HepG2 (cell line): ENCODE measurements at regions not wholly inside any gene's neighbourhood (a gene's known extent, or its start where the extent isn't known, plus 50 kb on each side); places are given as distances from the start of the nearest gene placed in this dataset.

Source experiments
- ATAC-seq: fragments of 200-7000 bp; cut with Tn5 transposase; 3 replicates; pipeline ENCODE4 v1.9.1; 2020; ENCODE audit warnings: mild to moderate bottlenecking, moderate library complexity
- BruUV-seq: library from RNA; stranded (reverse); fragments of 400-500 nt; replicated peaks from 2 replicates; lab custom pipeline; 2021; lab: Mats Ljungman, UMichigan
- CTCF ChIA-PET: fragments of 300-600 bp; formaldehyde crosslinking; extraction: SDS; loops from one replicate; lab custom pipeline; 2021; ENCODE audit warnings: low total read pairs, inconsistent platforms, low intra/inter-chr PET ratio; lab: Yijun Ruan, JAX
- POLR2A ChIA-PET: fragments of 350-600 bp; sonication (Branson Sonifier 250); formaldehyde crosslinking; loops from one replicate; lab custom pipeline; 2020; ENCODE audit warnings: antibody characterized with exemption, inconsistent platforms; lab: Yijun Ruan, JAX
- DNase-seq: peaks from one replicate; pipeline ENCODE4 v3.0.0-alpha.2; 2015; ENCODE audit warnings: low spot score
- FAIRE-seq: peaks from 3 replicates; lab custom pipeline; 2011; peaks lifted over from hg19 to GRCh38; lab: Jason Lieb, UNC
- H2AFZ ChIP-seq: one replicate; pipeline ENCODE4 v1.6.1; 2011; ENCODE audit warnings: low read length, inconsistent platforms
- H3K27ac ChIP-seq: fragments of 300-600 bp; 3 replicates; pipeline ENCODE4 v1.8.0; 2011; ENCODE audit warnings: mixed run types, mild to moderate bottlenecking, mixed read lengths, low read length, inconsistent platforms; ENCODE audit not compliant: insufficient read depth; ENCODE audit errors: extremely low read length
- H3K27me3 ChIP-seq, 2 experiments: fragments of 200-600 bp in 1 of 2; 2 replicates in 1 of 2; 3 replicates in 1 of 2; pipeline versions ENCODE4 v1.6.0 to v1.8.0; 2011; ENCODE audit warnings: low read length in 2 of 2, mild to moderate bottlenecking in 2 of 2, moderate library complexity in 2 of 2, inconsistent platforms in 1 of 2; ENCODE audit not compliant: insufficient read depth in 2 of 2, control insufficient read depth in 1 of 2
- H3K36me3 ChIP-seq, 2 experiments: fragments of 200-600 bp in 1 of 2; replicated peaks in 1 of 2; 2 replicates in 1 of 2; 3 replicates in 1 of 2; pipeline versions ENCODE4 v1.5.1 to v1.8.0; 2011; ENCODE audit warnings: low read length in 2 of 2, inconsistent platforms in 1 of 2; ENCODE audit not compliant: insufficient read depth in 2 of 2, control insufficient read depth in 1 of 2
- H3K4me1 ChIP-seq: 2 replicates; pipeline ENCODE4 v1.5.1; 2012; ENCODE audit warnings: low read length, inconsistent platforms; ENCODE audit not compliant: insufficient read depth
- H3K4me2 ChIP-seq: 2 replicates; pipeline ENCODE4 v1.6.0; 2011; ENCODE audit warnings: low read depth, low read length, inconsistent platforms
- H3K4me3 ChIP-seq, 3 experiments: fragments of 200-600 bp in 1 of 3; sonication (generic), shearing (Covaris generic) in 1 of 3; replicated peaks in 1 of 3; 2 replicates each; pipeline ENCODE4 v1.5.1; 2011 to 2016; ENCODE audit warnings: low read length in 3 of 3, inconsistent platforms in 2 of 3, low read depth in 2 of 3, mild to moderate bottlenecking in 2 of 3, control low read depth in 1 of 3, mixed read lengths in 1 of 3; ENCODE audit not compliant: insufficient read depth in 1 of 3
- H3K79me2 ChIP-seq: one replicate; pipeline ENCODE4 v1.6.1; 2011; ENCODE audit warnings: low read length, inconsistent platforms; ENCODE audit not compliant: insufficient read depth
- H3K9ac ChIP-seq: 2 replicates; pipeline ENCODE4 v1.6.0; 2011; ENCODE audit warnings: mild to moderate bottlenecking, low read depth, low read length, inconsistent platforms; ENCODE audit not compliant: insufficient read depth
- H3K9me3 ChIP-seq: 2 replicates; pipeline ENCODE4 v1.5.1; 2012; ENCODE audit warnings: mild to moderate bottlenecking, low read length
- H4K20me1 ChIP-seq: 2 replicates; pipeline ENCODE4 v1.6.0; 2011; ENCODE audit warnings: inconsistent platforms, mild to moderate bottlenecking, low read length, moderate library complexity; ENCODE audit not compliant: insufficient read depth
- AFF4 ChIP-seq: sonication (generic); formaldehyde crosslinking; IDR thresholded peaks from 2 replicates; pipeline ENCODE4 v1.4.0; 2020; ENCODE audit warnings: missing genetic modification reagents
- ESRRA ChIP-seq: sonication (generic); formaldehyde crosslinking; IDR thresholded peaks from 2 replicates; pipeline ENCODE4 v1.5.1; 2020; ENCODE audit warnings: mild to moderate bottlenecking, low read depth, missing genetic modification reagents
- PCBP2 ChIP-seq: fragments of 200-400 bp; formaldehyde crosslinking; optimal IDR thresholded peaks from 2 replicates; pipeline ENCODE3; 2018; ENCODE audit warnings: low read length, low read depth; ENCODE audit not compliant: poor library complexity, severe bottlenecking
- RBM22 ChIP-seq: fragments of 200-400 bp; formaldehyde crosslinking; optimal IDR thresholded peaks from 2 replicates; pipeline ENCODE3; 2017; ENCODE audit warnings: mild to moderate bottlenecking, low read length, moderate library complexity
- SOX5 ChIP-seq: IDR thresholded peaks from 2 replicates; pipeline ENCODE4 v1.6.1; 2016; ENCODE audit warnings: borderline replicate concordance
- ZBTB39 ChIP-seq: sonication (generic); formaldehyde crosslinking; IDR thresholded peaks from 2 replicates; pipeline ENCODE4 v1.5.0; 2020; ENCODE audit warnings: missing genetic modification reagents
- ZFYVE20 ChIP-seq: sonication (generic); formaldehyde crosslinking; IDR thresholded peaks from 2 replicates; pipeline ENCODE4 v1.8.0; 2023; ENCODE audit warnings: low read depth, mild to moderate bottlenecking, moderate library complexity, missing genetic modification reagents, borderline replicate concordance
- ZMAT3 ChIP-seq: sonication (generic); formaldehyde crosslinking; conservative IDR thresholded peaks from 2 replicates; pipeline ENCODE4 v1.7.0; 2021; ENCODE audit warnings: missing genetic modification reagents
- ZNF264 ChIP-seq: sonication (generic); formaldehyde crosslinking; IDR thresholded peaks from 2 replicates; pipeline ENCODE4 v1.4.0; 2020; ENCODE audit warnings: missing genetic modification reagents
- ZNF563 ChIP-seq: sonication (generic); formaldehyde crosslinking; IDR thresholded peaks from 2 replicates; pipeline ENCODE4 v1.8.0; 2022; ENCODE audit warnings: mild to moderate bottlenecking, moderate library complexity, missing genetic modification reagents
- ZNF713 ChIP-seq: sonication (generic); formaldehyde crosslinking; IDR thresholded peaks from 2 replicates; pipeline ENCODE4 v1.4.0; 2020; ENCODE audit warnings: mild to moderate bottlenecking, missing genetic modification reagents
- in situ Hi-C: cut with HindIII; loops from 2 replicates; pipeline ENCODE4 v1.10.0; 2017; ENCODE audit warnings: low pct_unique_long_range_greater_than_20kb; ENCODE audit not compliant: extremely low pct_ligation_motif_present
- intact Hi-C: fragments of 100-400 bp; cut with micrococcal nuclease; formaldehyde crosslinking; loops from one replicate; pipeline ENCODE4 v1.10.0; 2022; ENCODE audit not compliant: unreplicated experiment
- TF ChIP-seq, protein P1 (sequence below): sonication (generic); formaldehyde crosslinking; IDR thresholded peaks from 2 replicates; pipeline ENCODE4 v1.4.0; 2020; ENCODE audit warnings: missing genetic modification reagents
- TF ChIP-seq, protein P2 (sequence below): sonication (generic); formaldehyde crosslinking; conservative IDR thresholded peaks from 2 replicates; pipeline ENCODE4 v1.4.0; 2020; ENCODE audit warnings: mild to moderate bottlenecking, missing genetic modification reagents, moderate library complexity

GRCh38 chr9:11352612-11353011 lies 739.8 kb upstream of the PTPRD start (continued):
- TF ChIP-seq, protein P1, sequence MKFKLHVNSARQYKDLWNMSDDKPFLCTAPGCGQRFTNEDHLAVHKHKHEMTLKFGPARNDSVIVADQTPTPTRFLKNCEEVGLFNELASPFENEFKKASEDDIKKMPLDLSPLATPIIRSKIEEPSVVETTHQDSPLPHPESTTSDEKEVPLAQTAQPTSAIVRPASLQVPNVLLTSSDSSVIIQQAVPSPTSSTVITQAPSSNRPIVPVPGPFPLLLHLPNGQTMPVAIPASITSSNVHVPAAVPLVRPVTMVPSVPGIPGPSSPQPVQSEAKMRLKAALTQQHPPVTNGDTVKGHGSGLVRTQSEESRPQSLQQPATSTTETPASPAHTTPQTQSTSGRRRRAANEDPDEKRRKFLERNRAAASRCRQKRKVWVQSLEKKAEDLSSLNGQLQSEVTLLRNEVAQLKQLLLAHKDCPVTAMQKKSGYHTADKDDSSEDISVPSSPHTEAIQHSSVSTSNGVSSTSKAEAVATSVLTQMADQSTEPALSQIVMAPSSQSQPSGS (CRISPR knock-in tag), result no peak
- TF ChIP-seq SOX5 (CRISPR knock-in tag), result no peak

DNA sequence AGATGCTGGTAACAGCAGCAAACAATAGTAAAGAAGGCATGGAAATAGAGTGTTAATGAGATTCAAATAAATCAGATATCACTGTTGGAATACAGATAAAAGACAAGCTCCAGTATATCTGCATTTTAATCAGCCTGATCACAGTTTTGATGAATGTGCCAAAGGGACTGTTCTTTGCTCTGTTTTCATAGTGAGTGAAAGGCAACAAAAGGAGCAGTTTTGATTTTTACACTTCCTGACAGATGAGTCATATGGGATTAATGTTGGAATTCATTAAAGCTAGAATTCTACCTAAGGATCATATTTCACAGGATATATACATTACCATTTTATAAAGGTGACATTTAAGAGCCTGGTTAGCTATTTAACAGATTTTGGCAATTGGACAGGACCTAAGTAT lies 743.3 kb upstream of the PTPRD start:
- POLR2A ChIA-PET, result no interaction called here
- no peaks in the 10 kb centered on the region for H3K36me3 ChIP-seq
- TF ChIP-seq, protein P2, sequence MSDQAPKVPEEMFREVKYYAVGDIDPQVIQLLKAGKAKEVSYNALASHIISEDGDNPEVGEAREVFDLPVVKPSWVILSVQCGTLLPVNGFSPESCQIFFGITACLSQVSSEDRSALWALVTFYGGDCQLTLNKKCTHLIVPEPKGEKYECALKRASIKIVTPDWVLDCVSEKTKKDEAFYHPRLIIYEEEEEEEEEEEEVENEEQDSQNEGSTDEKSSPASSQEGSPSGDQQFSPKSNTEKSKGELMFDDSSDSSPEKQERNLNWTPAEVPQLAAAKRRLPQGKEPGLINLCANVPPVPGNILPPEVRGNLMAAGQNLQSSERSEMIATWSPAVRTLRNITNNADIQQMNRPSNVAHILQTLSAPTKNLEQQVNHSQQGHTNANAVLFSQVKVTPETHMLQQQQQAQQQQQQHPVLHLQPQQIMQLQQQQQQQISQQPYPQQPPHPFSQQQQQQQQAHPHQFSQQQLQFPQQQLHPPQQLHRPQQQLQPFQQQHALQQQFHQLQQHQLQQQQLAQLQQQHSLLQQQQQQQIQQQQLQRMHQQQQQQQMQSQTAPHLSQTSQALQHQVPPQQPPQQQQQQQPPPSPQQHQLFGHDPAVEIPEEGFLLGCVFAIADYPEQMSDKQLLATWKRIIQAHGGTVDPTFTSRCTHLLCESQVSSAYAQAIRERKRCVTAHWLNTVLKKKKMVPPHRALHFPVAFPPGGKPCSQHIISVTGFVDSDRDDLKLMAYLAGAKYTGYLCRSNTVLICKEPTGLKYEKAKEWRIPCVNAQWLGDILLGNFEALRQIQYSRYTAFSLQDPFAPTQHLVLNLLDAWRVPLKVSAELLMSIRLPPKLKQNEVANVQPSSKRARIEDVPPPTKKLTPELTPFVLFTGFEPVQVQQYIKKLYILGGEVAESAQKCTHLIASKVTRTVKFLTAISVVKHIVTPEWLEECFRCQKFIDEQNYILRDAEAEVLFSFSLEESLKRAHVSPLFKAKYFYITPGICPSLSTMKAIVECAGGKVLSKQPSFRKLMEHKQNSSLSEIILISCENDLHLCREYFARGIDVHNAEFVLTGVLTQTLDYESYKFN (CRISPR knock-in tag), result no peak
- no peak for TF ChIP-seq ESRRA (CRISPR knock-in tag)
- TF ChIP-seq ZMAT3 (CRISPR knock-in tag), result no peak
- no peak for TF ChIP-seq ZNF264
- no peak for TF ChIP-seq ZNF563
- no peak for TF ChIP-seq AFF4
- no peak for TF ChIP-seq ZFYVE20
- no peak for TF ChIP-seq RBM22
- no peak for TF ChIP-seq ZBTB39
- no peak for TF ChIP-seq PCBP2
- no peak for TF ChIP-seq ZNF713

More for the DNA sequence above, 743.3 kb upstream of the PTPRD start:
- Histone ChIP-seq H4K20me1 (no peaks in the 10 kb centered on the region), H3K4me1 (no peaks in the 10 kb centered on the region), H2AFZ (no peak overlapping the region), H3K27me3 (no peaks in the 10 kb centered on the region), H3K4me2 (no peak overlapping the region), H3K27ac (no peak overlapping the region), H3K9me3 (peaks cover 62% of the 10 kb centered on the region), H3K4me3 (no peak overlapping the region), H3K9ac (no peak overlapping the region), H3K79me2 (no peaks in the 10 kb centered on the region)
- no TSS peak for BruUV-seq
- no peak for FAIRE-seq
- ATAC-seq, result no peak
- DNase-seq, result no peak
- in situ Hi-C loops, result no loop called here
- intact Hi-C loops, result no loop called here
- CTCF ChIA-PET, result no interaction called here
